ENCODE measurements at regions not wholly inside any gene's neighbourhood (a gene's known extent, or its start where the extent isn't known, plus 50 kb on each side); places are given as distances from the start of the nearest gene placed in this dataset.
"Not testable (repeated sequence)": the region's sequence is repeated elsewhere in the genome, so short reads cannot be mapped to it uniquely, and the experiment has no call there.

DNA sequence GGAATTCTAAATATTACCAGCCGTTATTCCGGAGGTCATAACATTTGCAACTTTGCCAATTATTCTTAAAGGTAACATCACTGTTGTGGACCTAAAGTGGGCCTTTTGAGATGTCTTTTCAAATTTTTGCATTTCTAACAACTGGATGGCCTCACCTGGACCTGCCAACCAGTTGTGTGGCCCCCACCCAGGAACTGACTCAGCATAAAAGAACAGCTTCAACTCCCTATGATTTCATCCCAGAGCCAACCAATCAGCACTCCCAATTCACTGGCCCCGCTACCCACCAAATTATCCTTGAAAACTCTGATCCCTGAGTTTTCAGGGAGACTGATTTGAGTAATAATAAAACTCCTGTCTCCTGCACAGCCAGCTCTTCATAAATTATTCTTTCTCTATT is 489.7 kb upstream of the LMCD1 start:
- H3K27ac ChIP-seq, result no peak overlapping the region
- H3K4me1 ChIP-seq, result no peaks in the 10 kb centered on the region
- H3K36me3 ChIP-seq, result no peaks in the 10 kb centered on the region
- H3K9me3 ChIP-seq, result no peaks in the 10 kb centered on the region
- H3K27me3 ChIP-seq, result no peaks in the 10 kb centered on the region
- TF ChIP-seq, protein P1, sequence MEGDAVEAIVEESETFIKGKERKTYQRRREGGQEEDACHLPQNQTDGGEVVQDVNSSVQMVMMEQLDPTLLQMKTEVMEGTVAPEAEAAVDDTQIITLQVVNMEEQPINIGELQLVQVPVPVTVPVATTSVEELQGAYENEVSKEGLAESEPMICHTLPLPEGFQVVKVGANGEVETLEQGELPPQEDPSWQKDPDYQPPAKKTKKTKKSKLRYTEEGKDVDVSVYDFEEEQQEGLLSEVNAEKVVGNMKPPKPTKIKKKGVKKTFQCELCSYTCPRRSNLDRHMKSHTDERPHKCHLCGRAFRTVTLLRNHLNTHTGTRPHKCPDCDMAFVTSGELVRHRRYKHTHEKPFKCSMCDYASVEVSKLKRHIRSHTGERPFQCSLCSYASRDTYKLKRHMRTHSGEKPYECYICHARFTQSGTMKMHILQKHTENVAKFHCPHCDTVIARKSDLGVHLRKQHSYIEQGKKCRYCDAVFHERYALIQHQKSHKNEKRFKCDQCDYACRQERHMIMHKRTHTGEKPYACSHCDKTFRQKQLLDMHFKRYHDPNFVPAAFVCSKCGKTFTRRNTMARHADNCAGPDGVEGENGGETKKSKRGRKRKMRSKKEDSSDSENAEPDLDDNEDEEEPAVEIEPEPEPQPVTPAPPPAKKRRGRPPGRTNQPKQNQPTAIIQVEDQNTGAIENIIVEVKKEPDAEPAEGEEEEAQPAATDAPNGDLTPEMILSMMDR (IDR thresholded peaks at IDR 0.05), result no peak
- DNase-seq (ENCODE audit: low spot score), result no peak
- no peak overlapping the region for H3K4me3 ChIP-seq

DNA sequence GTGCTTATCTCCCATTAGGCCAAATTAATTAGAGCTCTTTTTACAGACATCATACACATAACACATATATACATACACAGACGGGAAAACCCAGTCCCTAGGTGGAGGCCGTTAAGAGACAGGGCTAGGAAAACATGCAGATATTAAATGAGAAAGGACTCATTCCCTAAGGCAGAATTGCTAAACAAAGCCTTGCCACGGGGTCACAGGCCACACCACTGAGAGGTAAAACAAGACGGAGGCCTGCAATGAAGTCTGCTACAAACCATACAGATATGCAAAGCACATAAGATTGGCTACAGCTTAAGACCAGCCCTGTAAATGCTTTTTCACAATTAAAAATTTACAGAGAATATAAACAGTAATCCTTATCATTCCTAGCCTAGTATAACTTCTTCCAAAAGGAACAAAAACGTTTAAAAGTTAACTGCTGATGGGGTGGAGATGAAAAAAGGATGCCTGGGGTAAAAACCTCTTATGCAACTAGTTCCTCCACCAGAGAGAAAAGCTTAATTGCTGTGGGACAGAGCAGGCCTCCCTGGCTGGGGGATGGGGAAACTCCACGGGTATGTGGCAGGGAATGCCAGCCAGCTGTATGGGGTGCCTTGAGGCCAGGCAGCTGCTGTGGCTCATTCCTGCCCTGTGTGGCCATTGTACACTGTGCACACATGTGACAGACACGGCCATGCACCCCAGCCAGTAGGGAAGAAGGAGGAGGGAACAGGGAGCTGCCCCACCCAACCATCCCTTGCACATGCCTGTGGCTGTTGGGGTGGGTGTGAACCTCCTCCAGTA is 481.4 kb upstream of the LMCD1 start:
- H3K9me3 ChIP-seq, result peaks cover 0 to 23% of the 10 kb centered on the region in 2 donors
- no peaks in the 10 kb centered on the region for H3K4me1 ChIP-seq
- no peak overlapping the region for H3K4me3 ChIP-seq
- DNase-seq (ENCODE audit: low spot score), result no peak
- TF ChIP-seq, protein P1 (IDR thresholded peaks at IDR 0.05), result no peak
- H3K36me3 ChIP-seq, result no peaks in the 10 kb centered on the region
- H3K27ac ChIP-seq, result no peak overlapping the region
- H3K27me3 ChIP-seq, result no peaks in the 10 kb centered on the region

DNA sequence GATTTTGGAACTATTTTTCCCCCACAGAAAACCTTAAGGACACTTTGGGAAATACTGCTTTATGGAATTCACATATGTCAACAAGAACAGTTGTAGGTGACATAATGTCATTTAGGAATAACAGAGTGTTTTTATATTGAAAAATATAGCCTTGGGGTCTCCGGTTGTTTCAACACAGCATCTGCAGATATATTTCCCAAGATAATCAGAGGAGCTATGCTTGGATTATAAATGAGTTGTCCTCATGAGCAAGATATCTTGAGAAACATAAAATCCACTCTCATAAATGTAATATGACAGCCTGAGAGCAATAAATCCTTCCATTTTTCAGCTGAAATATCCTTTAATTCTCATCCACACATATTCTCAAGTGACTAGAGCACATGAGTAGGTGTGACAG is 473.7 kb upstream of the LMCD1 start:
- TF ChIP-seq, protein P1 (IDR thresholded peaks at IDR 0.05), result no peak
- no peak for DNase-seq (ENCODE audit: low spot score)
- Histone ChIP-seq H3K27me3 (no peaks in the 10 kb centered on the region), H3K9me3 (no peaks in the 10 kb centered on the region), H3K27ac (no peak overlapping the region), H3K4me1 (no peaks in the 10 kb centered on the region), H3K4me3 (no peak overlapping the region), H3K36me3 (no peaks in the 10 kb centered on the region)

DNA sequence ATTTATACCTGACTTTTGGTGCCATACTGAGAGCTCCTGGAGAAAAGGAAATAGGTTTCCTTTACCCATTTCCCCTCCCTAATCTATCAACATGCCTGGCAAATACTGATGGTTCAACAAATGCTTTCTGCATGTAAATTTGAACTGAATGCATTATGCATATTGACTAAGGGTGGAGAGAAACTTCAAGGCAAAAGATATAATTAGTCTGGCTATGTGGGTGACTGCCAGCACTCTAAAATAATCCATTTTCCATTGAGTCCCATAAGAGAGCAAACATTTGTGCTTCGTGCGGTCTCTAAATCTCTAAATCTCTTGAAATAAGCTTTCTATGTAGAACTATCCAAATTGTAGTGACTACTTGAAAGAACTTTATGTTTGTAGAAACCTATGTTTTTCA is 451.3 kb upstream of the LMCD1 start:
- no peak overlapping the region for H3K4me3 ChIP-seq
- no peak for DNase-seq (ENCODE audit: low spot score)
- TF ChIP-seq, protein P1 (IDR thresholded peaks at IDR 0.05), result no peak
- H3K4me1 ChIP-seq, result peaks cover 0 to 16% of the 10 kb centered on the region in 2 donors
- H3K27me3 ChIP-seq, result no peaks in the 10 kb centered on the region
- no peaks in the 10 kb centered on the region for H3K36me3 ChIP-seq
- H3K27ac ChIP-seq, result no peak overlapping the region
- no peaks in the 10 kb centered on the region for H3K9me3 ChIP-seq

DNA sequence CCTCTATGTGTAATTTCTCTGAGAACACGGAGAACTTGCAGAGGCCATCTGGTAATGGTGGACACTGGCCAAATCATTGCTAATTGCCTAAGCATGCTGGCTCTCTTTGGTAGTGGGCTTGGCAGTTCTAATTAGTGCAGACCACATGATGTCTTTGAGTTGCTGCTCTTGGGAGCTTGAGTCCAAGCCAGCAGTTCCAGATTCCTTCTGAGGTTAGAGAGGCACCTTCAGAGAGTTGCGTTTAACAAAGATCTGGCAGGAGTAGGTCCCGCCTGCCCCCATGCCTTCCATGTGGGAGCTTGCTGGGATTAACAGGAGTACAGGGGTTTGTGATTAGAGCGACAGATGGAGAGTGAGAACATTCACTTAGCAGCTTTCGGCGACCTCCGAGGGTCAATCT is 449.0 kb upstream of the LMCD1 start:
- H3K27ac ChIP-seq, result no peak overlapping the region
- DNase-seq (ENCODE audit: low spot score), result no peak

DNA sequence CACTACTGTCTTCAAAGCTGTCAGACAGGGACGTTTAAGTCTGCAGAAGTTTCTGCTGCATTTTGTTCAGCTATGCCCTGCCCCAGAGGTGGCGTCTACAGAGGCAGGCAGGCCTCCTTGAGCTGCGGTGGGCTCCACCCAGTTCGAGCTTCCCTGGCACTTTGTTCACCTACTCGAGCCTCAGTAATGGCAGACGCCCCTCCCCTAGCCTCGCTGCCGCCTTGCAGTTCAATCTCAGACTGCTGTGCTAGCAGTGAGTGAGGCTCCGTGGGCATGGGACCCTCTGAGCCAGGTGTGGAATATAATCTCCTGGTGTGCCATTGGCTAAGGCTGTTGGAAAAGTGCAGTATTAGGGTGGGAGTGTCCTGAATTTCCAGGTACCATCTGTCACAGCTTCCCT is 433.5 kb upstream of the LMCD1 start:
- H3K9me3 ChIP-seq; H3K27me3 ChIP-seq; DNase-seq (ENCODE audit: low spot score); H3K27ac ChIP-seq; H3K36me3 ChIP-seq; H3K4me1 ChIP-seq; H3K4me3 ChIP-seq: not testable (repeated sequence)

More for the DNA sequence above, 449.0 kb upstream of the LMCD1 start:
- Histone ChIP-seq H3K4me1 (peaks cover 0 to 16% of the 10 kb centered on the region in 2 donors), H3K36me3 (no peaks in the 10 kb centered on the region), H3K4me3 (no peak overlapping the region), H3K27me3 (no peaks in the 10 kb centered on the region), H3K9me3 (no peaks in the 10 kb centered on the region)
- TF ChIP-seq, protein P1 (IDR thresholded peaks at IDR 0.05), result no peak
